ENCODE measurements at regions not wholly inside any gene's neighbourhood (a gene's known extent, or its start where the extent isn't known, plus 50 kb on each side); places are given as distances from the start of the nearest gene placed in this dataset.

- TF ChIP-seq TCF12 (IDR thresholded peaks at IDR 0.05), result no peak
- no peak for TF ChIP-seq GABPA (IDR thresholded peaks at IDR 0.05; ENCODE audit: low read depth)
- TF ChIP-seq, protein P1, sequence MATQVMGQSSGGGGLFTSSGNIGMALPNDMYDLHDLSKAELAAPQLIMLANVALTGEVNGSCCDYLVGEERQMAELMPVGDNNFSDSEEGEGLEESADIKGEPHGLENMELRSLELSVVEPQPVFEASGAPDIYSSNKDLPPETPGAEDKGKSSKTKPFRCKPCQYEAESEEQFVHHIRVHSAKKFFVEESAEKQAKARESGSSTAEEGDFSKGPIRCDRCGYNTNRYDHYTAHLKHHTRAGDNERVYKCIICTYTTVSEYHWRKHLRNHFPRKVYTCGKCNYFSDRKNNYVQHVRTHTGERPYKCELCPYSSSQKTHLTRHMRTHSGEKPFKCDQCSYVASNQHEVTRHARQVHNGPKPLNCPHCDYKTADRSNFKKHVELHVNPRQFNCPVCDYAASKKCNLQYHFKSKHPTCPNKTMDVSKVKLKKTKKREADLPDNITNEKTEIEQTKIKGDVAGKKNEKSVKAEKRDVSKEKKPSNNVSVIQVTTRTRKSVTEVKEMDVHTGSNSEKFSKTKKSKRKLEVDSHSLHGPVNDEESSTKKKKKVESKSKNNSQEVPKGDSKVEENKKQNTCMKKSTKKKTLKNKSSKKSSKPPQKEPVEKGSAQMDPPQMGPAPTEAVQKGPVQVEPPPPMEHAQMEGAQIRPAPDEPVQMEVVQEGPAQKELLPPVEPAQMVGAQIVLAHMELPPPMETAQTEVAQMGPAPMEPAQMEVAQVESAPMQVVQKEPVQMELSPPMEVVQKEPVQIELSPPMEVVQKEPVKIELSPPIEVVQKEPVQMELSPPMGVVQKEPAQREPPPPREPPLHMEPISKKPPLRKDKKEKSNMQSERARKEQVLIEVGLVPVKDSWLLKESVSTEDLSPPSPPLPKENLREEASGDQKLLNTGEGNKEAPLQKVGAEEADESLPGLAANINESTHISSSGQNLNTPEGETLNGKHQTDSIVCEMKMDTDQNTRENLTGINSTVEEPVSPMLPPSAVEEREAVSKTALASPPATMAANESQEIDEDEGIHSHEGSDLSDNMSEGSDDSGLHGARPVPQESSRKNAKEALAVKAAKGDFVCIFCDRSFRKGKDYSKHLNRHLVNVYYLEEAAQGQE (IDR thresholded peaks at IDR 0.05; ENCODE audit: low read depth, low read length), result no peak
- Histone ChIP-seq H3K9me2 (no peaks in the 10 kb centered on the region), H3K27me3 (ENCODE audit: insufficient read depth) (no peaks in the 10 kb centered on the region; the same call in 1 of the 2 replicates), H3K4me1 (ENCODE audit: control insufficient read depth in 1 of 2, insufficient read depth in 2 of 2, low read depth in 1 of 2, low read length in 1 of 2) (no peaks in the 10 kb centered on the region), H3K79me2 (ENCODE audit: insufficient read depth) (no peaks in the 10 kb centered on the region), H3K4me3 (ENCODE audit: low read depth in 2 of 2, low read length in 1 of 2) (no peak overlapping the region), H3K36me3 (replicated peaks in 1 of 2; ENCODE audit: control insufficient read depth in 1 of 2, insufficient read depth in 2 of 2, low read length in 1 of 2) (no peaks in the 10 kb centered on the region), H3K9me3 (no peaks in the 10 kb centered on the region), H3F3A (replicated peaks; ENCODE audit: insufficient read depth) (no peaks in the 10 kb centered on the region), H4K20me1 (ENCODE audit: insufficient read depth) (no peaks in the 10 kb centered on the region), H3K4me2 (no peak overlapping the region), H2AFZ (ENCODE audit: low read depth) (no peak overlapping the region), H3K27ac (ENCODE audit: low read depth in 2 of 2, low read length in 1 of 2) (no peak overlapping the region), H3K9ac (no peak overlapping the region)
- 13% methylated on average over 2 of the region's 2 CpGs for WGBS (ENCODE audit: low lambda C conversion rate)
- POLR2A ChIA-PET, result no interaction called here
- CTCF ChIA-PET, result no interaction called here
- no peak for DNase-seq
These were observed 221.0 kb downstream of the EMP1 start for GRCh38 chr12:13417516-13417915.

- H3K79me2 ChIP-seq (ENCODE audit: insufficient read depth), result no peaks in the 10 kb centered on the region
- no peak overlapping the region for H3K27ac ChIP-seq (ENCODE audit: low read depth in 2 of 2, low read length in 1 of 2)
- TF ChIP-seq CTCF (IDR thresholded peaks at IDR 0.05) (no peak), POLR2AphosphoS5 (IDR thresholded peaks at IDR 0.05; ENCODE audit: low read depth, low read length) (no peak), IRF3 (IDR thresholded peaks at IDR 0.05; ENCODE audit: low read depth, low read length) (no peak), RXRA (IDR thresholded peaks at IDR 0.05; ENCODE audit: borderline replicate concordance, low read depth) (no peak), MEF2A (IDR thresholded peaks at IDR 0.05; ENCODE audit: borderline replicate concordance, low read depth) (no peak), TAF1 (IDR thresholded peaks at IDR 0.05; ENCODE audit: borderline replicate concordance, low read depth, low read length) (no peak), ZBTB33 (IDR thresholded peaks at IDR 0.05; ENCODE audit: borderline replicate concordance, low read depth) (no peak)
- TF ChIP-seq, protein P2, sequence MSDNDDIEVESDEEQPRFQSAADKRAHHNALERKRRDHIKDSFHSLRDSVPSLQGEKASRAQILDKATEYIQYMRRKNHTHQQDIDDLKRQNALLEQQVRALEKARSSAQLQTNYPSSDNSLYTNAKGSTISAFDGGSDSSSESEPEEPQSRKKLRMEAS (IDR thresholded peaks at IDR 0.05; ENCODE audit: low read depth), result no peak
- H3K9me2 ChIP-seq, result no peaks in the 10 kb centered on the region
- H2AFZ ChIP-seq (ENCODE audit: low read depth), result no peak overlapping the region
- H3F3A ChIP-seq (replicated peaks; ENCODE audit: insufficient read depth), result no peaks in the 10 kb centered on the region
- 52% methylated on average over 2 of the region's 2 CpGs for WGBS (ENCODE audit: low lambda C conversion rate)
- POLR2A ChIA-PET, result no interaction called here
- H3K9ac ChIP-seq, result no peak overlapping the region
- no peaks in the 10 kb centered on the region for H3K36me3 ChIP-seq (replicated peaks in 1 of 2; ENCODE audit: control insufficient read depth in 1 of 2, insufficient read depth in 2 of 2, low read length in 1 of 2)
- CTCF ChIA-PET, result interaction anchor here (1.3 kb wide), 1 partner anchor 49 kb away, joined by 3 read pairs; no protein-coding TSS in a partner anchor
- H3K4me3 ChIP-seq (ENCODE audit: low read depth in 2 of 2, low read length in 1 of 2), result no peak overlapping the region
- no peaks in the 10 kb centered on the region for H3K4me1 ChIP-seq (ENCODE audit: control insufficient read depth in 1 of 2, insufficient read depth in 2 of 2, low read depth in 1 of 2, low read length in 1 of 2)
- H3K4me2 ChIP-seq, result no peak overlapping the region
- no peaks in the 10 kb centered on the region for H3K27me3 ChIP-seq (ENCODE audit: insufficient read depth)
- H4K20me1 ChIP-seq (ENCODE audit: insufficient read depth), result no peaks in the 10 kb centered on the region
- no peaks in the 10 kb centered on the region for H3K9me3 ChIP-seq
- DNase-seq, result no peak
These were observed 214.8 kb downstream of the EMP1 start for GRCh38 chr12:13411287-13411686.

Measured in SK-N-SH (cell line).